ENCODE measurements at regions not wholly inside any gene's neighbourhood (a gene's known extent, or its start where the extent isn't known, plus 50 kb on each side); places are given as distances from the start of the nearest gene placed in this dataset.

DNA sequence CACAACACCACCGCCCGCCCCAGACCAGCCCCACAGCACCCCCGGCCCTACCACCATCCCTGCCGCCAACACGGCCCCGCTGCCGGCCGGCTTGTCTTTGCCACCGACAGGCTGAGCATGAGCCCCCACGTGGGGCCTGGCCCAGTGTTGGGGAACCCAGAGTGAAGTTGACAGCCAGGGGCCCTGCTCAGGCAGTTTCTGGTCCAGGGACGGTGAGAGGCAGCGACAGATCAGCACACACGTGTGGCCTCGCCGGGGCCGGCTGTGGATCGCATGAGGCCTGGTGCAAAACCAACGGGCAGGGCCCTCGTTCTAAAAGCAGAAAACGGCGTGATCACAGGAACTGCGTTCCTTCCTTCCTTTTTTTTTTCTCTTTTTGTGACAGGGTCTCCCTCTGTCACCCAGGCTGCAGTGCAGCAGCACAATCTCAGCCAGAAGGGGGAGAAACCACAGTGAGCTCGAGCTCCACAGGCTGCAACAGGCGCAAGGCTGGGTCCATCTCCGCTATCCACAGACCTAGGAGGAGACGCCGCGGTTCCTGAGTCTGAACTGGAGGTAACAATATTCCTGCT, 50.5 kb upstream of the FBRSL1 start:
- DNase-seq (ENCODE audit: low read depth): no peak

DNA sequence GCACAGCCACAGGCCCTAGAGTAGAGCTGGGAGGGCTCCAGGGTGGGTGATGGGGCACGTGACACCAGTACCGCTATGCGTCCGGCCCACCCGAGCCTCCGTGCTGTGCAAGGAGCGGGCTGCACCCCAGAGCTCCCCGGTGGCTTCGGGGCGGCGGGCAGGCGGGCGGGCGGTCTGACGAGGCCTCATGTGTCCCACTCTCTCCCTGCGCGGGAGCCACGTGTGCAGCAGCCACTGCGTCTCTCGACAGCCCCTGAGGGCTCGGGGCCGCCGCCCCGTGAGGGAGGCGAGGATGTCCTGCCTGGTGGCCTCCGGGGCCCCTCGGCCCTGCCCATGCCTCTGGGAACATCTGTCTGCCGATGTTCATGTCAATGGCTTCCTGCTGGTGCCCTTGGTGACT, 51.2 kb upstream of the FBRSL1 start:
- DNase-seq (ENCODE audit: low read depth): no peak

DNA sequence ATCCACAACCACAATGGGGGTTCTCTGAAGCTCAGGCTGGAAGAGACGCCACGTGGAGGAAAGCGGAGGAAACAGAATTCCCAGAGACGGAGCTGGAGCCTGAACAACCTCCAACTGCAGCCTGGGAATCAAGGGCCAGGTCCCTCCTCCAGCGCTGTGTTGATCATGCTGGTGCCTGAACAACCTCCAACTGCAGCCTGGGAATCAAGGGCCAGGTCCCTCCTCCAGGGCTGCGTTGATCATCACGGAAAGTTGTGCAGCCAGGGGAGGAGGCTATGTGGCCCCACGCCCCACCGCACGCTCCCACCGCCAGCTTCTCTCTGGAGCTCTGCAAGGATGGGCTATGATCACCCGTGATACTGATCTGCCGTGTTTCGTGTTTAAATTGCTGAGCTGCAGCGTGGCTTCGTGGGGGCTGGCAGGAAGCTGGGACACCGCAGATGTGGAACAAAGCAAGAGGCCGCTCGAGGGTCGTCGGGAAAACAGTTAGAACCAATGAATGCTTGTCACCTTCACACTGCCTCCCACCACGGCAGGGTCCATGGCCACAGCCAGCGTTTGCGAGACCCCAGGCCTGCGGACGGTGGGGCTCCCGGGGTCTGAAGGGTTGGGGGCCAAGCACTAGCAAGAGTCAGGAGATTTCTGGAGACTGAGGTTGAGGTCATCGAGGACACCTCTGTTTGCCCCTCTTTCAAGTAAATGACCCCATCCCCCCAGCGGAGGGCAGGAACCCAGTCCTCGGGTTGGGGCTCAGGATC, 51.8 kb upstream of the FBRSL1 start:
- no peak for DNase-seq (ENCODE audit: low read depth)

DNA sequence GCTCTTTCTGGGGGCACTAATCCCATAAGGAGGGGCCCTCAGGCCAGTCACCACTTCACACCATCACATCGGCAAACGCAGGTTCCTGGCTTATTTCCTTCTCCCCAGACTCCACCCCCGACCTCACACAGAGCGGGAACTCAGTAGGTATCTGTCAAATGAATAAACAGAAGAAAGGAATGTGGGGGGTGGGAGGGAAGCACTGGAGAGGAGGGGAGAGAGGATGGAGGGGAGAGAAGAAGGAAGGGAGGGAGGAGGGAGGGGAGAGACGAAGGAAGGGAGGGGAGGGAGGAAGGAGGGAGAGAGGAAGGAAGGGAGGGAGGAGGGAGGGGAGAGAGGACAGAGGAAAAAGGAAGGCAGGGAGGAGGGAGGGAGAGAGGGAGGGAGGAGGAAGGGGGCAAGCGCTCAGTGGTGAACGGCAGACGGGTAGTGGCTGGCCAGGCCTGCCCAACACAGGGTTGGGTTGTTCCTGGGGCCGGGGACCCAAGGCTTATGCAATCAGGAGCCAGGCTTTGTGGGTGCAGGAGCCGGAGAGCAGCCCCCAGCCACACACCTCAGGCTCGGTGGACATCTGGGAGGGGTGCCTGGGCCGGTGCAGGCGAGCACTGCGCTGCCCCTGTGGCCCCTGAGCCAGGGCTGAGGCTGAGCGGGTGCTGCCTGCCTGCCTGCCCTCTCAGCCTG, 52.6 kb upstream of the FBRSL1 start:
- no peak for DNase-seq (ENCODE audit: low read depth)

DNA sequence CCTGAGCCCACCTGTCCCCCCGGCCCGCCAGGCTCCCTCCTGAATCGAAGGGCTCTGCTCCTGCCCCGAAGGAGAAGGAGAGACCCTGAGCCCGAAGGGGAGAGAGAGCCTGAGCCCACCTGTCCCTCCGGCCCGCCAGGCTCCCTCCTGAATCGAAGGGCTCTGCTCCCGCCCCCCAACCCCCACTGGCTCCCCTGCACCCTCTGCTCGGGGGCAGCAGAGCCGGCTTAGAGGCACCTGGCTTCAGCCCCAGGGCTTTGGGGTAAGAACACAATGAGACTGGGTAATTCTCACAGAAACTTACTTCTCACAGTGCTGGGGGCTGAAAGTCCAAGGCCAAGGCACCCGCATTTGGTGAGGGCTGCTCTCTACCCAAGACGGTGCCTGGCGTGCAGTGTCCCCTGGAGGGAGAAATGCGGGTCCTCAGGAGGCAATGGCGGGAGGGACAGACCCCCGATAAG, 53.1 kb upstream of the FBRSL1 start:
- no peak for DNase-seq (ENCODE audit: low read depth)

DNA sequence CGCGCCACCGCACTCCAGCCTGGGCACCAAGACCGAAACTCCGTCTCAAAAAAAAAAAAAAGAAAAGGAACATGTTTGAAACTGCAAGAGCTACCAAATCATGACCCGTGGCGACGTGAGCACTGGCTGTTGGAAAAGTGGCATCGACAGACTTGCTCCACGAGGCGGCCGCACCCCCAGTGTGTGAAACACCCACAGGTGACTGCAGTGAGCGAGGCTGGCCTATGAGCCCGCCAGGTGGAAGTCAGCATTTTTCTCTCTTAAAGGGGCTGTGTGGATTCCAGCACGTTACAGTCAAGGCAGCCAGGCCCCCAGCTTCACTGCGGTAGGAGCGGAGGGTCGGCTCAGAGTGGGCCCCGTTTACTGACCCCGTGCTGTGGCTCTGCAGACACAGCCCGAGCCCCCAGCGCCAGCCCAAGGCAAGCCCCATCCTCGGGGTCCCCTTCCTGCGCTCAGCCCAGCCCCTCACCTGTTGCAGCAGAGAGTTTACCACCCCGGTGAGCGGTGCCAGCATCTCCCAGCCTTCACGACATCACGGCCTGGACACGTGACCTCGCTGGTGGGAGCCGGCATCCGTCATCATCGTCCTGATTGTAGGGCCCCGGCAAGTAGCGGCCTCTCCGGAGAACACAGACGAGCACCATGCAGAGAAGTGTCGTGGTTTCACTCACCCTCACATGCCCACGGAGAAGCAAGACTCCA, 54.3 kb upstream of the FBRSL1 start:
- no peak for DNase-seq (ENCODE audit: low read depth)

DNA sequence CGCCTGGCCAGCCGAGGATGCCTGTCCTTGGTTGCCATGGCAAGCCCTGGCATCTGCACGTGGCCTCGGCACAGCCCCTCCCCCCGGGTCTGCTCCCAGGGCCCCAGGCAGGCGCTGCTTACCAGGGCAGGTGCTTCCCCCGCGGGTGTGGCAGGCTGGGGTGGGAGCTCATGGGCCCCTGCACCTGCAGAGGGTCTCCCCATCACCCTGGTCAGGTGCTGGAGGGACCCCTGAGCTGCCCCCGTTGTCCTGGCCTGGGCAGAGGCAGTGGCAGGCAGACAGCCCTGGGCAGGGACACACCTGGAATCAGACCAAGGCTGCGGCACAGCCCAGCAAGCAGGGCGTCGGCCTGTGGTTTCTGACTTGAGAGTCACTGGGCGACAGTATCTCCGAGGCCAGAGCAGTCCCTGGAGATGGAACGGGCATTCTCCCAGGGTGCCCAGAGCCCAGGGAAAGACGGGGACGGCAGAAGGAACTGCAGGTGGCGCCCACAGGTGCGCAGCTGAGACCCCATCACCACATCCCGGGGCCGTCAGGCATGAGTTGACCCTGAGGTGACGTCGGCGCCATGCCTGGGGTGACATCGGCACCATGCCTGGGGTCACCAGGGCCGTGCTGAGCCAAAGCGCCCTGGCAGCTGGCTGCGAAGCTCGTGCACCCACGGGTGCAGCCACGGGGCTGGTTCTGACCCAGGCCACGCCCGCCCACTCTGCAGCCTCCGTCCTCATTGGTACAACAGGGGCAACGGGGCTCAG, 56.1 kb upstream of the FBRSL1 start:
- no peak for DNase-seq (ENCODE audit: low read depth)

DNA sequence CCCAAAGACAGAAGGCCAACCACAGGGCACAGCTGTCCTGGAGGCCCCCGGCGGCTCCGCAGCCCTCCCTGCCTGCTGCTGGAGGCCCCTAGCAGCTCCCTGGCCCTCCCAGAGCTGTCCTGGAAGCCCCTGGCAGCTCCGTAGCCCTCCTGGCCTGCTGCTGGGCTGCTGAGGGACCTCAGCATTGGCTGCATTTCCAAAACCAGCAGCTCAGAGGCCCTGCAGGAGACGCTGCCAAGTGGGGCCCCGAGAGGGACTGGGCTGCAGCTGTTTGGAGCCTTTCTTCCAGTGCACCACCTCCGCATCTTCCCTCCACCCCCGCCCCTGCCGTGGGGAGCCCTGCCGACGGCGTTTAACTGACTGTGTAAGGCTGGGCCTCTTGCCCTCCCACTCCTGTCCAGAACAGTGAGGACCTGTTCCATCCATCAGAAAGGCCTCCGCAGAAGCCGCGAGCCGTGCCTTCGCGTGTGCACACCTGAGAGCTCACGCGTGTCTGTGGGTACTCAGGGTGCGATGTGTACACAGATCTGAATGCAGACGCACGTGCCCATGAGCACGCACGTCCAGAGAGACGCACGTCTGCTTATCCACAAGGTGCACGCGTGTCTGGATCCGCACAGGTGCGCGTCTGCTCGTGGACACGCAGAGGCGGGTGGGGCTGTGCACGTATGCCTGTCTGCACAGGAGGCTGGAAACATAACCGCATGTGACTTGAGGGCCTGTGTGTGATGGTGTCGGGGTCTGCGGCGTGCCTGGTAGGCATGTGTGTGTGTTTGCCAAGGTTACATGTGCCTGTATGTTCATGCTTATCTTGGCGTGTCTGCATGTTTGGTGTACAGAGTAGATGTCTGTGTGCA, 57.0 kb upstream of the FBRSL1 start:
- DNase-seq (ENCODE audit: low read depth): no peak

DNA sequence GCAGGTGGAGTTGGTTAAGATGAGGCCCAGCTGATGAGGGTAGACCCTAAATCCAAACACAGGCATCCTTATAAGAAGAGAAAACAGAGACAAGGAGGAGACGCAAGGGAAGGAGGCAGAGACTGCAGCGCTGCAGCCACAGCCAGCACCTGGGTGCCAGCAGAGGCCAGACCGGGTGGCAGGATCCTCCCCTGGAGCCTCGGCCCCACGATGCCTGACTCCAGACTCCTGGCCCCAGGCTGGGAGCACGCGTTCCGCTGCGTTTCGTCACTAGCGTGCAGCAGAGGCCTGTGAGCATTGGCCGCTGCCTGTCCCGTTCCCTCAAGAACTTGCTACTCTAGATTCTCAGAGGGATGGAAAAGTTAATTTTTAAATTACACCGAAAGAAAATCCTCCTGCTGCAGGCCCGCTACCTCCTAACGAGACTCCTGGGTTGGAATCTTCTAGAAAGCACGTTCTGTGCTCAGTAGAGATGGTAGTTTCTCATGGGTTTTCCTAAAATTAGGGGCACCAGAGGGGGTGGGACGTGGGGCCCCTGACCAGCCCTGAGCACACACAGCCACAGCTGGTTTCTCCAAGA, 57.7 kb upstream of the FBRSL1 start:
- no peak for DNase-seq (ENCODE audit: low read depth)

DNA sequence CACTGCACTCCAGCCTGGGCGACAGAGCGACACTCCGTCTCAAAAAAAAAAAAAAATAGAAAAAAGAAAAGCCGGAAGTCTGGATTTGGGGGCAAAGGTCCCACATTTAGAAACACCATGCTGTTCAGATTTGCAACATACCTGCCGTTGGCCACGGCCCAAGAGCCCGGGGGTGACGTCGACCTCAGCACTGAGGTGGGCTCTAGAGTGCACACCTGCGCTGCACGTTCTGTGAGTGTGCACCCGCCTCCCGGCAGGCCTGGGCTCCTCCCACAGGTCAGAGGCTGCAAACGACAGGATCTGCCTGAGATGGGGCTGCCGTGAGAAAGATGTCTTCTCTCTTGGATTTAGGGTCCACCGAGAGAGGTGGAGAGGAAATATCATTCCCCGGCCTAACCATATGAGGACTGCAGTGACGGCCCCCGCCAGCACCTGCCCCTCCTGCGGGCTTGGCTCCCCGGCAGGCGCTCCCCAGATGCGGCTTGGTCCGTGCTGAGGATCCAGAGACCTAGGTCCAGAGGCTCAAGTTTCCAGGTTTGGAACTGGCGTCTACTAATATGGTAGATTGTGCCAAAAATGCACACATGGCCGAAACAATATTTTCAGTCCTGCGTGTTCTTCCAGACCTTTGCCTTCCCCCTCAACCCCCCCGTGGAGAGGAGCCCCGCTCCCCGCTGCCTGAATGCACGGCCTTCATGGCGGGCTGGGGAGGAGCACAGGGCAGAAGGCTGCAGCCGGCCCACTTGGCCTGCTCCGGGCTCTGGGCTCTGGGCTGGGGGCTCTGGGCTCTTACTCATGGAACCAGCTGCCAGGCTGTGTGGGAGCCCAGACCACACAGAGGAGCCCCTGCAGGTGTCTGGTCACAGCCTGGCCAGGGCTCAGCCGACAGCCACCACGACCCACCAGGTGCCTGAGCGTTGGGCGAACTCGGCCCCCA, 58.8 kb upstream of the FBRSL1 start:
- no peak for DNase-seq (ENCODE audit: low read depth)

DNA sequence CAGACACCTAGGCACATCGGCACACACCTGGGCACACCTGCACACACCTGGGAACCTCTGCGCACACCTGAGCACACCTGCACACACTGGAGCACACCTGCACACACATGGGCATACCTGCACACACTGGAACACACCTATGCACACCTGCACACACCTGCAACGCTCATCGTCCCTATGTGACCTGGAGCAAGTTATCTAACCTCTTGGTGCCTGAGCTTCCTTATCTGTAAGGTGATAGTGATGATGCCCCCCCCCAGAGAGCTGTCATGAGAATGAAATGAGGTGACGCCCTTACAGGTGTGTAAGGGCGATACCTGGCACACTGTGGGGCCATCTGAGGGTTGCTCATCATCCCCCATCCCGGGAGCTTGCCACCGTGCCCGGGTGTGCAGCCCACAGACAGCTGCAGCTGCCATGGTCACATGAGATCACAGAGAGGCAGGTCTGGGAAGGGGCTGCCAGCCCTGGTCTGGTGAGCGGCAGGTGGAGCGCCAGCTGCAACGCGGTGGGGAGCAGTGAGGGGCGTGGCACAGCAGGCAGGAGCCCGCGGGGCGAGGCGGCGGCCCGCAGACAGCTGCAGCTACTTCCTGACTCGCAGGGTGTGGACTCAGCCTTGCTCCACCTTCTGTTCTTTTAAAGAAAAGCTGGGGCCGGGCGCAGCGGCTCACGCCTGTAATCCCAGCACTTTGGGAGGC, 59.9 kb upstream of the FBRSL1 start:
- peak; percentile 57 for DNase-seq (ENCODE audit: low read depth)

DNA sequence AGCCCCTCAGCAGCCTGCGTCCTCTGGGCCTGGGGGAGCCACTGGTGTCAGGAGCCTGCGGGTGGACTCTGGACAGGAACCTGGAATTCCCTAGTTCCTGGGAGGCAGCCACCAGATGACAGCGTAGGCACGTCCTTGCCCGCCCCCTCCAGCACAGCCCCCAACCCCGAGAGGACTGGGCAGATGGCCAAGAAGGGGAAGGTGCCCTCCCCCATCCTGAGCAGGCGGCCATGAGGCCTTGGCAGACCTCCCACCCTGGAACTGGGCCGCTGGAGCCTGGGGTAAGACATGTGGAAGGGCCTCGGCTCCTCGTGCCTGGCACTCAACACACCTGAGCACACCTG, 60.4 kb upstream of the FBRSL1 start:
- DNase-seq (ENCODE audit: low read depth): no peak

DNA sequence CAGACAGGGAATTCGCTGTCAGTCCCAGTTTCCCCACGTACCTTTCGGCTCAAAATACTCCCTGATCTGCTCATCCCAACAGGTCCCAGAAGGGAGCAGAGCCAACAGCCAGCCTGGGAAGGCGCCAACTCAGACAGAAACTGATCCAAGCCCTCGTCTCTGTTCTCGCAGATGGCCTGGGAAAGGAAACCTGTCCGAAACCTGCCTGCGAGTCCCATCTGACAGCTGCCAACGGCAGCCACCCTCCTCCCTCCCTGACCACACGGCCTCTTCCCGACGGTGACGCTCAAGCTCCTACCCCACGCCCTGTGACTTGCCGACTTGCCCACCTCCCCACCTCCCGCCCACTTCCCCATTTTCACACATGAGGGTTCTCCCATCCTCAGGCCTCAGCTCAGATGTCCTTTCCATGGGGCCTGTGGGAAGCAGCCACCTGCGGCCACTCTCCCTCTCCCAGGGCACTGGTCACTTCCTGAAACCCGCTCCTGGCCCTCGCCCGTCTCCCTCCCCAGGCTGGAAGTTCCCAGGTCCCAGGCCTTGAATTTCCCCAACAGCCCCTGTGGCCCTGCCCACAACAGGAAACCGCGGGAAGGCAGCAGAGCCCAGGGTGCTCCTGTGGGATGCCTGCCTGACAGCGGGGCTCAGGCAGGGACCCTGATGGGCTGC, 60.9 kb upstream of the FBRSL1 start:
- DNase-seq (ENCODE audit: low read depth): no peak

DNA sequence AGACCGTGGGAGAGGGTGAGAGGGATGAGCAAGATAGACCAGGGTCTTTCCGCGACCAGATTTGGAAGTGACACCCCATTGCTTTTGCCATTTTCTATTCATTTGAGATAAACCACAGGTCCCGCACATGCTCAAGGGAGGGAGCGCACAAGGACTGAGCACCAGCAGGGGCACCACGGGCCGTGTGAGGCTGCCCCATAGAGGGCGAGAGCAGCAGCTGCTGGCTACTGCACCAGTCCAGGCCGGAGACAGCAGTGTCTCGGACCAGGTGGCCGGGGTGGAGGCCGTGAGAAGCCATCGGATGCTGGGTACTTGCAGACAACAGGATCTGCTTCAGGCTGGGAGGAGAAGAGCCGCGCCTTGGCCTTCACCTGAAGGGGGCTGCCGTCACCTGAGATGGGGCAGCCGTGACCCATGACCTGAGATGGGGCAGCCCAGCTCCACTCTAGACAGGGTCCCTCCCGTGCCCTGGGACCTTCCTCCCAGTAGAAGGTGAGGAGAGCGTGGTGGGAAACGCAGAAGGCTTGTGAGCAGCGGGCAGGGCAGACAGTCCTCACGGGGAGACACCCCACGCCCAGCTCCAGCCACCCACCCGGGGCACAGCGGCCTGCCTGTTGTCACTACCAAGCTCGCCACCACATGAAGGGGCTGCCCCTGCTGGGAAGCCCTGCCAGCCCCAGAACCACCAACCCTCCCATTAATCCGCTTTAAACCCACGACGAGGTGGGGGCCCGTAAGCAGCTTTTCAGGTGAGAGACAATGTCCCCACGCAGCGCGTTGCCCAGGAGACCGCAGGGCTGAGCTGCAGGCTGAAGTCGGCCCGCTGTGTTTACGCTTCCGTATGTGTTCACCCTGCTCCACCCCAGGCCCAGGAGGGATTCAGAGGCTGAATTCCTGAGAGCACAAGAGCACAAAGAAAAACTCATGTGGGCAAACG, 61.7 kb upstream of the FBRSL1 start:
- no peak for DNase-seq (ENCODE audit: low read depth)

DNA sequence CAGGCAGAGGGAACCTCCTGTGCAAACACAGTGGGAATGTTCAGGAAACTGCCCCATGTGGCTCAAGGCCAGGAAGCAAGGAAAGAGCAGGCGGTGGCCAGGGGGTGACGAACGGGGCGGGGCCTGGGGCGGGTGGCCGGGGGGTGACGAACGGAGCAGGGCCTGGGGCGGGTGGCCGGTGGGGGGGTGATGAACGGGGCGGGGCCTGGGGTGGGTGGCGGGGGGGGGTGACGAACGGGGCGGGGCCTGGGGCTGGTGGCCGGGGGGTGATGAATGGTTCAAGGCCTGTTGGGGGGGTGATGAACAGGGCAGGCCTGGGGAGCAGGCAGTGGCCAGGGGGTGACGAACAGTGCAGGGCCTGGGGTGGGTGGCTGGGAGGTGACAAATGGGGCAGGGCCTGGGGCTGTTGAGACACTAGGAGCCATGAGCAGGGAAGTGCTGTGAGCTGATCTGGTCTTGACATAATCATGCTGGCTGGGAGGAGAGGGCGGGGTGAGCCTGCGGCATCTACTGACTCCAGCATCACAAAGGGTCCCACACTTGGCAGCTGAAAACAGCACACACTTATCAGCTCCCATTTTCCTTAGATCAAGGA, 62.7 kb upstream of the FBRSL1 start:
- no peak for DNase-seq (ENCODE audit: low read depth)

DNA sequence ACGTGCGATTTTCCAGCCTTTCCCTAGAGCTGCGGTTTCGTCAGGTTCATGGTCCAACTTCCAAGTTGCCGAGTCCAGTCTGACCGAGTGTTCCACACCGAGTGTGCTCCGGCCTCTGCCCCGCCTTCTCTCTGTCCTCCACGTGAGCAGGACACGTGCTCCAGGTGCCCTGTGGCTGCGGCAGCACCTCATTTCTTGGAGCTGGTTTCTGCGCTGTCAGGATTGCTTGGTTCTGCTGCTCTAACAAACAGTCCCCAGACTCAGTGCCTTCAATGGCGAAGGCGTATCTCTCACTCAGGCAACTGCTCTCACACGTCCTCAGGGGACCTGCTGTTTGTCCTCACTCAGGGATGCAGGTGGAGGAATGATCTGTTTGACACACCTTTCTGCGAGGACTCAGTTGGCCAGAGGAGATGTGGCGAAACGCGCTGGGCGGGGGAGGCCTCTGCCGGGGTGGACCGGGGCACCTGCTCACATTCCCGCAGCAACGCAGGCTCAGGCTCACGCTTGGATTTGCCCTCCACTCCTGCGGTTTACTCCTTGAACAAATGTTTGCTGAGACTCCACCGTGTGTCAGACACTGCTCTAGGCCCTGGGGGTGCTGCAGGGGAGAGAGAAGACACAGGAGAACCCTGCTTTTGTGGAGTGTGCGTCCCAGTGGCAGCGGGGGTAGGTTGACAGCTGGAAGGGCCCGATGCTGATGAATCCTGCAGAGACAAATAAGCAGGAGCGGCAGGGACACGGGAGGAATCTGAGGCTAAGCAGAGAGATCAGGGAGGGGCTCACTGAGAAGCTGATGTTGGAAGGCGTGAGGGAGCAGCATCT, 63.4 kb upstream of the FBRSL1 start:
- DNase-seq (ENCODE audit: low read depth): no peak
